GM23338 (cell line): ENCODE measurements at regions not wholly inside any gene's neighbourhood (a gene's known extent, or its start where the extent isn't known, plus 50 kb on each side); places are given as distances from the start of the nearest gene placed in this dataset.

Source experiments
- ATAC-seq: fragments of 200-7000 bp; cut with Tn5 transposase; 3 replicates; pipeline ENCODE4 v1.9.1; 2020
- DNase-seq: peaks from one replicate; pipeline ENCODE4 v3.0.0-alpha.2; 2015; ENCODE audit warnings: low spot score
- H2AFZ ChIP-seq: fragments of 200-600 bp; sonication (generic); 2 replicates; pipeline ENCODE4 v1.8.0; 2016; ENCODE audit warnings: antibody characterized with exemption, mild to moderate bottlenecking, moderate library complexity
- H3F3A ChIP-seq: fragments of 200-600 bp; sonication (generic); replicated peaks from 2 replicates; pipeline ENCODE4 v1.8.0; 2017; ENCODE audit warnings: antibody characterized with exemption, mixed run types, low read depth
- H3K27ac ChIP-seq: fragments of 200-600 bp; sonication (generic); 2 replicates; pipeline ENCODE4 v1.6.1; 2016; ENCODE audit warnings: low read depth
- H3K27me3 ChIP-seq: fragments of 200-600 bp; sonication (generic); 2 replicates; pipeline ENCODE4 v1.8.0; 2016; ENCODE audit warnings: mild to moderate bottlenecking, mixed run types, moderate library complexity; ENCODE audit not compliant: insufficient read depth
- H3K36me3 ChIP-seq: fragments of 200-600 bp; sonication (generic); 2 replicates; pipeline ENCODE4 v1.8.0; 2016; ENCODE audit warnings: mild to moderate bottlenecking; ENCODE audit not compliant: insufficient read depth
- H3K4me1 ChIP-seq: fragments of 200-600 bp; sonication (generic); 2 replicates; pipeline ENCODE4 v1.8.0; 2016; ENCODE audit warnings: mild to moderate bottlenecking, moderate library complexity; ENCODE audit not compliant: insufficient read depth
- H3K4me2 ChIP-seq: fragments of 200-600 bp; sonication (generic); 2 replicates; pipeline ENCODE4 v1.7.1; 2017; ENCODE audit warnings: mixed run types
- H3K4me3 ChIP-seq: fragments of 200-600 bp; sonication (generic); 2 replicates; pipeline ENCODE4 v1.6.1; 2016; ENCODE audit warnings: mixed run types
- H3K79me2 ChIP-seq: fragments of 200-600 bp; sonication (generic); replicated peaks from 2 replicates; pipeline ENCODE4 v1.8.0; 2017; ENCODE audit warnings: mild to moderate bottlenecking; ENCODE audit not compliant: insufficient read depth
- H3K9me2 ChIP-seq: fragments of 200-600 bp; sonication (generic); 2 replicates; pipeline ENCODE4 v1.8.0; 2017; ENCODE audit not compliant: insufficient read depth
- H4K20me1 ChIP-seq: fragments of 200-600 bp; sonication (generic); replicated peaks from 2 replicates; pipeline ENCODE4 v1.8.0; 2017; ENCODE audit warnings: mild to moderate bottlenecking; ENCODE audit not compliant: insufficient read depth
- H3K27ac Mint-ChIP-seq: 2 replicates; pipeline ENCODE4 v1.8.0; 2020; ENCODE audit warnings: inconsistent platforms, mild to moderate bottlenecking, moderate library complexity, mixed read lengths
- H3K27me3 Mint-ChIP-seq: 3 replicates; pipeline ENCODE4 v1.8.0; 2022; ENCODE audit warnings: low read depth, mild to moderate bottlenecking, moderate library complexity, mixed read lengths, inconsistent platforms; ENCODE audit not compliant: insufficient read depth, poor library complexity
- H3K36me3 Mint-ChIP-seq: 3 replicates; pipeline ENCODE4 v1.8.0; 2021; ENCODE audit warnings: low read depth, mild to moderate bottlenecking, inconsistent platforms, moderate library complexity, mixed read lengths
- H3K4me1 Mint-ChIP-seq: 3 replicates; pipeline ENCODE4 v1.8.0; 2020; ENCODE audit warnings: mild to moderate bottlenecking, inconsistent platforms, mixed read lengths
- H3K4me3 Mint-ChIP-seq: 3 replicates; pipeline ENCODE4 v1.8.0; 2021; ENCODE audit warnings: moderate library complexity, mild to moderate bottlenecking, inconsistent platforms, mixed read lengths
- H3K9me3 Mint-ChIP-seq: 3 replicates; pipeline ENCODE4 v1.8.0; 2020; ENCODE audit warnings: moderate library complexity, mild to moderate bottlenecking, inconsistent platforms, mixed read lengths
- CREB1 ChIP-seq: fragments of 250-450 bp; sonication (Bioruptor Pico); IDR thresholded peaks from 2 replicates; pipeline ENCODE4 v1.5.0; 2020; ENCODE audit warnings: low read depth, mild to moderate bottlenecking, moderate library complexity
- EZH2 ChIP-seq: fragments of 200-600 bp; sonication (generic); IDR thresholded peaks from one replicate; pipeline ENCODE4 v1.8.0; 2017; ENCODE audit warnings: antibody characterized with exemption, mild to moderate bottlenecking, low read depth; ENCODE audit not compliant: unreplicated experiment
- EZH2phosphoT487 ChIP-seq: fragments of 200-600 bp; sonication (generic); IDR thresholded peaks from one replicate; pipeline ENCODE4 v1.8.1; 2018; ENCODE audit warnings: antibody characterized with exemption; ENCODE audit not compliant: unreplicated experiment
- JUNB ChIP-seq: IDR thresholded peaks from one replicate; pipeline ENCODE4 v1.6.1; 2016; ENCODE audit warnings: antibody characterized with exemption; ENCODE audit not compliant: unreplicated experiment
- NANOG ChIP-seq: IDR thresholded peaks from 2 replicates; pipeline ENCODE4 v1.6.1; 2016; ENCODE audit warnings: antibody characterized with exemption, borderline replicate concordance
- POLR2AphosphoS5 ChIP-seq: IDR thresholded peaks from 2 replicates; pipeline ENCODE4 v1.6.1; 2016; ENCODE audit warnings: antibody characterized with exemption, low read depth
- STAT1 ChIP-seq: IDR thresholded peaks from one replicate; pipeline ENCODE4 v1.6.1; 2016; ENCODE audit warnings: antibody characterized with exemption; ENCODE audit not compliant: unreplicated experiment
- ZNF114 ChIP-seq: fragments of 250-450 bp; sonication (Bioruptor Pico); IDR thresholded peaks from 2 replicates; pipeline ENCODE4 v1.5.0; 2020; ENCODE audit warnings: mild to moderate bottlenecking, moderate library complexity
- ZNF331 ChIP-seq: fragments of 250-450 bp; sonication (Bioruptor Pico); IDR thresholded peaks from 2 replicates; pipeline ENCODE4 v1.5.0; 2020; ENCODE audit warnings: low read depth, mild to moderate bottlenecking, moderate library complexity
- TF ChIP-seq, protein P1 (sequence below): IDR thresholded peaks from 2 replicates; pipeline ENCODE4 v1.6.1; 2016; ENCODE audit warnings: antibody characterized with exemption
- TF ChIP-seq, protein P2 (sequence below): IDR thresholded peaks from one replicate; pipeline ENCODE4 v1.6.1; 2018; ENCODE audit warnings: antibody characterized with exemption; ENCODE audit not compliant: unreplicated experiment
- TF ChIP-seq, protein P3 (sequence below): fragments of 250-450 bp; sonication (Bioruptor Pico); IDR thresholded peaks from 2 replicates; pipeline ENCODE4 v1.5.0; 2020; ENCODE audit warnings: mild to moderate bottlenecking, moderate library complexity
- TF ChIP-seq, protein P4 (sequence below), 2 experiments: fragments of 200-600 bp in 1 of 2; sonication (generic) in 1 of 2; conservative IDR thresholded peaks; 2 replicates each; pipeline versions ENCODE4 v1.5.1 to v1.6.1; 2016 to 2017; ENCODE audit warnings: antibody characterized with exemption in 2 of 2, low read depth in 2 of 2, mild to moderate bottlenecking in 2 of 2, moderate library complexity in 1 of 2

DNA sequence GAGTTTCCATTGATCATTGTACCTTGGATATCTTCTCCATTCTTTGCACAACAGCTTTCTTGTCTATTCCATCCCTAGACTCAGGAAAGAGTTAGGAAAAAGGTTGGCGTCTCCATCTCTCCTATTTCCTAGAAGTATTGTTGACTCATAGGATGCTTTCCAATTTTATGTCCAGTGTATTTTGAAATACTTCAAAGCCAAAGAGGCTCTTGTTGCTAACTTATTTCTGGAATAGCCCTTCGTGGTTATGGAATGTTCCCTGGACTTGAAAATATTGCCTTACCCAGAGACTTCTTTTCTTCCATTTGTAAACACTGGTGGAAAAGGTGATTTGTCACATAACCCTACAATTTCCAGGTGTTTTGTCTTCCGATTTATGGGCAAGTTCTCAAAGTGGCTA, 402.3 kb upstream of the ZNF608 start:
- no peaks in the 10 kb centered on the region for H3K9me2 ChIP-seq
- no peak overlapping the region for H3K27ac ChIP-seq
- H3K4me3 Mint-ChIP-seq: no peak overlapping the region
- TF ChIP-seq CREB1 (no peak), EZH2 (no peak), STAT1 (no peak), ZNF331 (CRISPR knock-in tag) (no peak), EZH2phosphoT487 (no peak), NANOG (no peak), JUNB (no peak), ZNF114 (CRISPR knock-in tag) (no peak), POLR2AphosphoS5 (no peak)
- TF ChIP-seq, protein P1, sequence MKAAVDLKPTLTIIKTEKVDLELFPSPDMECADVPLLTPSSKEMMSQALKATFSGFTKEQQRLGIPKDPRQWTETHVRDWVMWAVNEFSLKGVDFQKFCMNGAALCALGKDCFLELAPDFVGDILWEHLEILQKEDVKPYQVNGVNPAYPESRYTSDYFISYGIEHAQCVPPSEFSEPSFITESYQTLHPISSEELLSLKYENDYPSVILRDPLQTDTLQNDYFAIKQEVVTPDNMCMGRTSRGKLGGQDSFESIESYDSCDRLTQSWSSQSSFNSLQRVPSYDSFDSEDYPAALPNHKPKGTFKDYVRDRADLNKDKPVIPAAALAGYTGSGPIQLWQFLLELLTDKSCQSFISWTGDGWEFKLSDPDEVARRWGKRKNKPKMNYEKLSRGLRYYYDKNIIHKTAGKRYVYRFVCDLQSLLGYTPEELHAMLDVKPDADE: no peak
- TF ChIP-seq, protein P2, sequence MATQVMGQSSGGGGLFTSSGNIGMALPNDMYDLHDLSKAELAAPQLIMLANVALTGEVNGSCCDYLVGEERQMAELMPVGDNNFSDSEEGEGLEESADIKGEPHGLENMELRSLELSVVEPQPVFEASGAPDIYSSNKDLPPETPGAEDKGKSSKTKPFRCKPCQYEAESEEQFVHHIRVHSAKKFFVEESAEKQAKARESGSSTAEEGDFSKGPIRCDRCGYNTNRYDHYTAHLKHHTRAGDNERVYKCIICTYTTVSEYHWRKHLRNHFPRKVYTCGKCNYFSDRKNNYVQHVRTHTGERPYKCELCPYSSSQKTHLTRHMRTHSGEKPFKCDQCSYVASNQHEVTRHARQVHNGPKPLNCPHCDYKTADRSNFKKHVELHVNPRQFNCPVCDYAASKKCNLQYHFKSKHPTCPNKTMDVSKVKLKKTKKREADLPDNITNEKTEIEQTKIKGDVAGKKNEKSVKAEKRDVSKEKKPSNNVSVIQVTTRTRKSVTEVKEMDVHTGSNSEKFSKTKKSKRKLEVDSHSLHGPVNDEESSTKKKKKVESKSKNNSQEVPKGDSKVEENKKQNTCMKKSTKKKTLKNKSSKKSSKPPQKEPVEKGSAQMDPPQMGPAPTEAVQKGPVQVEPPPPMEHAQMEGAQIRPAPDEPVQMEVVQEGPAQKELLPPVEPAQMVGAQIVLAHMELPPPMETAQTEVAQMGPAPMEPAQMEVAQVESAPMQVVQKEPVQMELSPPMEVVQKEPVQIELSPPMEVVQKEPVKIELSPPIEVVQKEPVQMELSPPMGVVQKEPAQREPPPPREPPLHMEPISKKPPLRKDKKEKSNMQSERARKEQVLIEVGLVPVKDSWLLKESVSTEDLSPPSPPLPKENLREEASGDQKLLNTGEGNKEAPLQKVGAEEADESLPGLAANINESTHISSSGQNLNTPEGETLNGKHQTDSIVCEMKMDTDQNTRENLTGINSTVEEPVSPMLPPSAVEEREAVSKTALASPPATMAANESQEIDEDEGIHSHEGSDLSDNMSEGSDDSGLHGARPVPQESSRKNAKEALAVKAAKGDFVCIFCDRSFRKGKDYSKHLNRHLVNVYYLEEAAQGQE: no peak
- TF ChIP-seq, protein P3, sequence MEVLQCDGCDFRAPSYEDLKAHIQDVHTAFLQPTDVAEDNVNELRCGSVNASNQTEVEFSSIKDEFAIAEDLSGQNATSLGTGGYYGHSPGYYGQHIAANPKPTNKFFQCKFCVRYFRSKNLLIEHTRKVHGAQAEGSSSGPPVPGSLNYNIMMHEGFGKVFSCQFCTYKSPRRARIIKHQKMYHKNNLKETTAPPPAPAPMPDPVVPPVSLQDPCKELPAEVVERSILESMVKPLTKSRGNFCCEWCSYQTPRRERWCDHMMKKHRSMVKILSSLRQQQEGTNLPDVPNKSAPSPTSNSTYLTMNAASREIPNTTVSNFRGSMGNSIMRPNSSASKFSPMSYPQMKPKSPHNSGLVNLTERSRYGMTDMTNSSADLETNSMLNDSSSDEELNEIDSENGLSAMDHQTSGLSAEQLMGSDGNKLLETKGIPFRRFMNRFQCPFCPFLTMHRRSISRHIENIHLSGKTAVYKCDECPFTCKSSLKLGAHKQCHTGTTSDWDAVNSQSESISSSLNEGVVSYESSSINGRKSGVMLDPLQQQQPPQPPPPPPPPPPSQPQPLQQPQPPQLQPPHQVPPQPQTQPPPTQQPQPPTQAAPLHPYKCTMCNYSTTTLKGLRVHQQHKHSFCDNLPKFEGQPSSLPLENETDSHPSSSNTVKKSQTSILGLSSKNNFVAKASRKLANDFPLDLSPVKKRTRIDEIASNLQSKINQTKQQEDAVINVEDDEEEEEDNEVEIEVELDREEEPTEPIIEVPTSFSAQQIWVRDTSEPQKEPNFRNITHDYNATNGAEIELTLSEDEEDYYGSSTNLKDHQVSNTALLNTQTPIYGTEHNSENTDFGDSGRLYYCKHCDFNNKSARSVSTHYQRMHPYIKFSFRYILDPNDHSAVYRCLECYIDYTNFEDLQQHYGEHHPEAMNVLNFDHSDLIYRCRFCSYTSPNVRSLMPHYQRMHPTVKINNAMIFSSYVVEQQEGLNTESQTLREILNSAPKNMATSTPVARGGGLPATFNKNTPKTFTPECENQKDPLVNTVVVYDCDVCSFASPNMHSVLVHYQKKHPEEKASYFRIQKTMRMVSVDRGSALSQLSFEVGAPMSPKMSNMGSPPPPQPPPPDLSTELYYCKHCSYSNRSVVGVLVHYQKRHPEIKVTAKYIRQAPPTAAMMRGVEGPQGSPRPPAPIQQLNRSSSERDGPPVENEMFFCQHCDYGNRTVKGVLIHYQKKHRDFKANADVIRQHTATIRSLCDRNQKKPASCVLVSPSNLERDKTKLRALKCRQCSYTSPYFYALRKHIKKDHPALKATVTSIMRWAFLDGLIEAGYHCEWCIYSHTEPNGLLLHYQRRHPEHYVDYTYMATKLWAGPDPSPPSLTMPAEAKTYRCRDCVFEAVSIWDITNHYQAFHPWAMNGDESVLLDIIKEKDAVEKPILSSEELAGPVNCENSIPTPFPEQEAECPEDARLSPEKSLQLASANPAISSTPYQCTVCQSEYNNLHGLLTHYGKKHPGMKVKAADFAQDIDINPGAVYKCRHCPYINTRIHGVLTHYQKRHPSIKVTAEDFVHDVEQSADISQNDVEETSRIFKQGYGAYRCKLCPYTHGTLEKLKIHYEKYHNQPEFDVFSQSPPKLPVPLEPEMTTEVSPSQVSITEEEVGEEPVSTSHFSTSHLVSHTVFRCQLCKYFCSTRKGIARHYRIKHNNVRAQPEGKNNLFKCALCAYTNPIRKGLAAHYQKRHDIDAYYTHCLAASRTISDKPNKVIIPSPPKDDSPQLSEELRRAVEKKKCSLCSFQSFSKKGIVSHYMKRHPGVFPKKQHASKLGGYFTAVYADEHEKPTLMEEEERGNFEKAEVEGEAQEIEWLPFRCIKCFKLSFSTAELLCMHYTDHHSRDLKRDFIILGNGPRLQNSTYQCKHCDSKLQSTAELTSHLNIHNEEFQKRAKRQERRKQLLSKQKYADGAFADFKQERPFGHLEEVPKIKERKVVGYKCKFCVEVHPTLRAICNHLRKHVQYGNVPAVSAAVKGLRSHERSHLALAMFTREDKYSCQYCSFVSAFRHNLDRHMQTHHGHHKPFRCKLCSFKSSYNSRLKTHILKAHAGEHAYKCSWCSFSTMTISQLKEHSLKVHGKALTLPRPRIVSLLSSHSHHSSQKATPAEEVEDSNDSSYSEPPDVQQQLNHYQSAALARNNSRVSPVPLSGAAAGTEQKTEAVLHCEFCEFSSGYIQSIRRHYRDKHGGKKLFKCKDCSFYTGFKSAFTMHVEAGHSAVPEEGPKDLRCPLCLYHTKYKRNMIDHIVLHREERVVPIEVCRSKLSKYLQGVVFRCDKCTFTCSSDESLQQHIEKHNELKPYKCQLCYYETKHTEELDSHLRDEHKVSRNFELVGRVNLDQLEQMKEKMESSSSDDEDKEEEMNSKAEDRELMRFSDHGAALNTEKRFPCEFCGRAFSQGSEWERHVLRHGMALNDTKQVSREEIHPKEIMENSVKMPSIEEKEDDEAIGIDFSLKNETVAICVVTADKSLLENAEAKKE (CRISPR knock-in tag): no peak
- TF ChIP-seq, protein P4, sequence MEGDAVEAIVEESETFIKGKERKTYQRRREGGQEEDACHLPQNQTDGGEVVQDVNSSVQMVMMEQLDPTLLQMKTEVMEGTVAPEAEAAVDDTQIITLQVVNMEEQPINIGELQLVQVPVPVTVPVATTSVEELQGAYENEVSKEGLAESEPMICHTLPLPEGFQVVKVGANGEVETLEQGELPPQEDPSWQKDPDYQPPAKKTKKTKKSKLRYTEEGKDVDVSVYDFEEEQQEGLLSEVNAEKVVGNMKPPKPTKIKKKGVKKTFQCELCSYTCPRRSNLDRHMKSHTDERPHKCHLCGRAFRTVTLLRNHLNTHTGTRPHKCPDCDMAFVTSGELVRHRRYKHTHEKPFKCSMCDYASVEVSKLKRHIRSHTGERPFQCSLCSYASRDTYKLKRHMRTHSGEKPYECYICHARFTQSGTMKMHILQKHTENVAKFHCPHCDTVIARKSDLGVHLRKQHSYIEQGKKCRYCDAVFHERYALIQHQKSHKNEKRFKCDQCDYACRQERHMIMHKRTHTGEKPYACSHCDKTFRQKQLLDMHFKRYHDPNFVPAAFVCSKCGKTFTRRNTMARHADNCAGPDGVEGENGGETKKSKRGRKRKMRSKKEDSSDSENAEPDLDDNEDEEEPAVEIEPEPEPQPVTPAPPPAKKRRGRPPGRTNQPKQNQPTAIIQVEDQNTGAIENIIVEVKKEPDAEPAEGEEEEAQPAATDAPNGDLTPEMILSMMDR (conservative IDR thresholded peaks at IDR 0.05; ENCODE audit: low read depth in 2 of 2): no peak
- ATAC-seq (no peak), DNase-seq (no peak)
- H3K4me1 ChIP-seq: peaks cover 41% of the 10 kb centered on the region
- no peaks in the 10 kb centered on the region for H3K36me3 Mint-ChIP-seq
- H3K9me3 Mint-ChIP-seq: no peaks in the 10 kb centered on the region
- H3K4me1 Mint-ChIP-seq: peaks cover 42% of the 10 kb centered on the region
- no peak overlapping the region for H3K4me3 ChIP-seq
- no peak overlapping the region for H3K27ac Mint-ChIP-seq
- no peaks in the 10 kb centered on the region for H3K27me3 ChIP-seq
- H2AFZ ChIP-seq: no peak overlapping the region
- H3K27me3 Mint-ChIP-seq: no peaks in the 10 kb centered on the region
- no peaks in the 10 kb centered on the region for H4K20me1 ChIP-seq
- no peaks in the 10 kb centered on the region; the same call in 1 of the 2 replicates for H3F3A ChIP-seq
- no peaks in the 10 kb centered on the region for H3K79me2 ChIP-seq
- H3K36me3 ChIP-seq: no peaks in the 10 kb centered on the region
- H3K4me2 ChIP-seq: no peak overlapping the region
